ENCODE measurements at regions not wholly inside any gene's neighbourhood (a gene's known extent, or its start where the extent isn't known, plus 50 kb on each side); places are given as distances from the start of the nearest gene placed in this dataset.

DNA sequence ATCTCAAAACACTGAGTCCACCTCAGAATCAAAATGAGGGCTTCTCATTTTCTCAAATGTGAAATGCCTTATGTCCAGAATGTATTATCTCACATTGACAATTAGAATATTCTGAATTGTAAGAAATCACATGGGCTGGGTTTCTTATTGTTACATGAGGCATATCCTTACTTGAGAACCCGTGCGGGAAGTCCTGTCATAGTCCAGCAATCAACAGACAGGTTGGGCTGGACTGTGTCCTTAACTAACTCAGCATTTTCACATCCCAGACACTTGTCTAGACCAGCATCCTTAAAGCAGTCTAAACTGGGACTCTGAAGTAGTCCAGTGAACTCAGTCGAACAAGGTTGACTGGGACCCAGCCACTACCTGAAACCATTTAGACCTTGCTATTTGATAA, 267.6 kb downstream of the CETN3 start:
- Mint-ChIP-seq H3K36me3 (no peaks in the 10 kb centered on the region), H3K4me3 (no peak overlapping the region), H3K27ac (no peak overlapping the region), H3K27me3 (no peaks in the 10 kb centered on the region), H3K9me3 (peaks cover 1% of the 10 kb centered on the region), H3K4me1 (no peaks in the 10 kb centered on the region)
- no peak for DNase-seq

DNA sequence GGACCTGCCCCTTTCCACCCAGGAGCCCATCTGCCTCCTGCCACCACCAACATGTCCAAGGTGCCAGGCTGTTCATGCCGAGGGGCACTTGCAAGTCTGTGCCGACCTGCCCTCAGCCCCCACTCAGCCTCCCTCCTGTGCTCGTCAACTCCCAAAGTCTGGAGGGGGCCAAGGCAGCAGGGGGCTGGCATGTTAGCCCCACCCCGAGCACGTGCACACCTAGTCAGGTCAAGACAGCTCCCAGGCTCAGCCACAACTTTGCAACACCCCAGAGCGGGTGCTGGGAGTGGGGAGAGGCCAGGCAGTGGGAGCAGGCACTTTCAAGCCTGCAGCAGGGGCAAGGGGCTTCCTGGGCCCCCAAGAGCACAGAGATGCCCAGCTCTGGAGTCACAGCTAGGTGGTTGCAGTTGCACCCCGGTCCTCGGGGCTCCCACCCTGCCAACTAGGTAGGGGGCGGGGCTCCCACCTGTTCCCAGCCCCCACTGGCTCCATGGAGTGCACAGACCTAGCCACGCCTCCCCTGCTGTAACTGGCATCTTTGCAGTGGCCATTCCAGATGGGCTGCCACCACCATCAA, 272.5 kb downstream of the CETN3 start:
- Mint-ChIP-seq H3K4me3 (no peak overlapping the region), H3K27me3 (no peaks in the 10 kb centered on the region), H3K36me3 (no peaks in the 10 kb centered on the region), H3K9me3 (no peaks in the 10 kb centered on the region), H3K4me1 (no peaks in the 10 kb centered on the region), H3K27ac (no peak overlapping the region)
- DNase-seq, result no peak

DNA sequence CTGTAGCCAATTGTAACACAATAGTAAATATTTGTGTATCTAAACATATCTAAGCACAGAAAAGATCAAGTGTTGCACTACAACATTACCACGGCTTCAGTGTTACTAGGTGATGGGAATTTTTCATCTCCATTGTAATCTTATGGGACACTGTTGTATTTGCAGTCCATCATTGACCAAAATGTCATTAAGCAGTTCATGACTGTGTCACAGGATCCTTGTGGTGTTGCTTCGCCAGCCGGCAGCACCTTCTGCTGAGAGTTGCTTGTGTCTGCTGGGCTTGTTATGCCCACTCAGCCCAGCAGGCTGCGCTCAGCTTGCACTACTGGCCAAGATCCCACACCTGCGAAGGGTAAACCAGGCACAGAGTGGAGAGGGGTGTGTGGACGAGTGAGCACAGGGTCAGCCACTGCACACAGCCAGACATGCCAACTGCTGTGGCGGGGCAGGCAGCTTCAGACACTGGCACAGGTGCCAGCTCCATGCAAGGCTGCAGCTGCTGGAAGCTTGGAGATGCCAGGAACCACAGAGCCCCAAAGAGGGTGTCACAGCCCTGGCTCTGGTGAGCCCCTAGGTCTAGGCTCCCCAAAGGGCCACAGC, 273.7 kb downstream of the CETN3 start:
- Mint-ChIP-seq H3K27ac (no peak overlapping the region), H3K4me1 (peaks cover 3% of the 10 kb centered on the region), H3K9me3 (no peaks in the 10 kb centered on the region), H3K36me3 (no peaks in the 10 kb centered on the region), H3K4me3 (no peak overlapping the region), H3K27me3 (no peaks in the 10 kb centered on the region)
- DNase-seq, result no peak

DNA sequence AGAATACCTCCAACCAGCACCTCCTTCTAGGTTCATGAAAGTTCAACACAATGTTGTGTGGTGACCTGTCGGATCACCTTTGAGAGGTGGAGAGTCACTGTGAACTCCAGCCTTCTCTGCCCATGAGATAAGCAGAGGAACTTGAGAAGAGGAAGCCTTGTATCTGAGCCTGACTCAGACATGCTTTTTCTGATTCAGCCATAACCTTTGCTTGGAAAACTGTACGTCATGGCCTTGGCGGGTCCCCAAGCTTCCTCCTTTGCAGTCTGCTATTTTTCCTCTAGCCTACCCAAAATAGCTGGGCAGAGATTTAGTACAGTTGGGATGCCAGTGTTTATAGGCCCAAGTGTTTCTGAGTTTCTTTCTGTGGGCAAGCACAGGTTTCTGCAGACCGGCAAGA, 274.7 kb downstream of the CETN3 start:
- Mint-ChIP-seq H3K36me3 (no peaks in the 10 kb centered on the region), H3K4me3 (no peak overlapping the region), H3K27me3 (no peaks in the 10 kb centered on the region), H3K4me1 (peaks cover 3% of the 10 kb centered on the region), H3K9me3 (no peaks in the 10 kb centered on the region), H3K27ac (no peak overlapping the region)
- DNase-seq, result no peak

DNA sequence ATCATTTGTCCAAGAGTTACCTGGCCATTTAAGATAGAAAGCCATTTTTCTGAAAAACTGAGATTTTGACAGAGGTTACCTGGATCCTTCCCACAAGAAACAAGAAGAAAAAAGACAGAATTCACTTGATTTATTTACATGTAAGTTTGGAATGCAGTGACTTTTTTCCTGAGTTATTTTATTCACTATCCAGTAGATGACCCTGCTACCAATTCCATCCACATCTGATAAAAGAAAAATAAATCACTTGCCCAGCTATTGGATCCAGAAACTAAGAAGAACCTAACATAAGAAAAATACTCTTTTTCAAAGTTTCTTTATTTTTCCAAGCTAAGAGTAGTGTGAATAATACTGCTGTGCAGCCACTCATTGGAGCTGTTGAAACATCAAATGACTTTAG, 275.2 kb downstream of the CETN3 start:
- H3K36me3 Mint-ChIP-seq, result no peaks in the 10 kb centered on the region
- no peaks in the 10 kb centered on the region for H3K9me3 Mint-ChIP-seq
- no peaks in the 10 kb centered on the region for H3K27me3 Mint-ChIP-seq
- peaks cover 3% of the 10 kb centered on the region for H3K4me1 Mint-ChIP-seq
- H3K27ac Mint-ChIP-seq, result no peak overlapping the region
- DNase-seq, result no peak
- H3K4me3 Mint-ChIP-seq, result no peak overlapping the region

DNA sequence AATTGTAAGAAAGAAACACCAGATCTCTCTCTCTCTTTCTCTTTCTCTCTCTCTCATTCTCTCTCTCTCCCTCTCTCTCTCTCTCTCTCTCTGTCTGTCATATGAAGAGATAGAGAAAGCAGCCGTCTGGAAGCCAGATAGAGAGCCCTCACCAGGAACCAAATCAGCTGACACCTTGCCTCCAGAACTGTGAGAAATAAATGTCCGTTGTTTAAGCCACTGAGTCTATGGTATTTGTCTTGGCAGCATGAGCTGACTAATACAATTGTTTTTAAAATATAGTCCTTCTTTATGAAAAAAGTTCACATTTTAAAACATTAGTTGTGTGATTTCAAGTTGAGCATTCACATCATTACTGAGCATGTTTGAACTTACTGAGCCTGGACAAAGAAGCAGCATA, 275.6 kb downstream of the CETN3 start:
- no peaks in the 10 kb centered on the region for H3K36me3 Mint-ChIP-seq
- no peaks in the 10 kb centered on the region for H3K27me3 Mint-ChIP-seq
- H3K9me3 Mint-ChIP-seq, result no peaks in the 10 kb centered on the region
- H3K4me1 Mint-ChIP-seq, result peaks cover 3% of the 10 kb centered on the region
- H3K27ac Mint-ChIP-seq, result no peak overlapping the region
- no peak overlapping the region for H3K4me3 Mint-ChIP-seq
- DNase-seq, result no peak

DNA sequence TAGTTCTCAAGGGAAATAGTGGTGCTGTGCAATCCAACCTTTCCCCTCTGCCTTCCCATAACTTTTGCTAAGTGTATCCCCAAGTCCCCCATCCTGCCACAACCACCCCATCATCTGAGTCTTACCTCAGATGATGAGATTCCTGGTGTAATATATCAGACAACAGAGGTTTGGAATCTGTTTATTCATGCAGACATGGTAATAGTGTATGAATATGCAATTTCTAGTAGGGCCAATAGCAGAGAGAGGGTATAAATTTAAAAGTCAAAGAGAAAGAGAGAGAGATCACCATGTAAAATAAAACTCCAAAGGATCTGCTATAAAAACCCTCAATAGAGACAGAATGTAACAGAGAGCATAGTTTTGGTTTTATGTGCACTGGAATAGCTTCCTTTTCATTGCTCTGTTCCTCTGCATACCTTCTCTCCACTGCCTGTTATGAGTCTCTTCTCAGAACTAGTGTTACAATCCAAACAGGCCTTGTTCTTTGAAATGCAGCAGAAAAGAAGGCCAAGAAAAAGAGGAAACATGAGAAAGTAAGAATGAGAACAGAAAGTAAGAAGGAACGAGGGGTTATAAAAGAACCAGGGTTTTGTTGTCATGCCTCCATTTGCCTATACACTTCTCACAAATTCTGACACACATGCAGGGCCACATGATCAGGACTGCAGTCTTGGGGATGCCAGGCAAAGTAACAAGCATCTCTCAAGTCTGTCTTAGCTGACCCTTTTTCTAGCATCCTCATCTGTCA, 278.0 kb downstream of the CETN3 start:
- no peak overlapping the region for H3K27ac Mint-ChIP-seq
- peaks cover 3% of the 10 kb centered on the region for H3K4me1 Mint-ChIP-seq
- no peaks in the 10 kb centered on the region for H3K36me3 Mint-ChIP-seq
- no peaks in the 10 kb centered on the region for H3K27me3 Mint-ChIP-seq
- no peaks in the 10 kb centered on the region for H3K9me3 Mint-ChIP-seq
- DNase-seq, result no peak
- no peak overlapping the region for H3K4me3 Mint-ChIP-seq

DNA sequence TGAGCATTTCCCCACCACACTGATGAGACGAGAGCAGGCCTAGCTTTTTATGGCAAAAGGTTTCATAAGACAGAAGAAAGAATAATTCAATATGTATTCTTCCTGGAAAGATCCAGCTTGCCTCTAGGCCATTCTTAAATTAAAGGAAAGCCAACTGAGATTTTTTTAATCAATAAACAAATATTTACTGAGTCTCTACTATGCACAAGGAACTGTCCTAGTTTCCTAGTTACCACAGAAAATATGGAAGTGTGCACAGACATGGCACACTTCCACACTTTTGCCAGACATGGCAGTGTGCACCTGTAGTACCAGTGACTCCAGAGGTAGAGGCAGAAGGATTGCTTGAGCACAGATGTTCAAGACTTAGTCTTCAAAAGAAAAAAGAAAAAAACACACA, 281.0 kb downstream of the CETN3 start:
- no peaks in the 10 kb centered on the region for H3K36me3 Mint-ChIP-seq
- H3K27me3 Mint-ChIP-seq, result no peaks in the 10 kb centered on the region
- no peaks in the 10 kb centered on the region for H3K9me3 Mint-ChIP-seq

DNA sequence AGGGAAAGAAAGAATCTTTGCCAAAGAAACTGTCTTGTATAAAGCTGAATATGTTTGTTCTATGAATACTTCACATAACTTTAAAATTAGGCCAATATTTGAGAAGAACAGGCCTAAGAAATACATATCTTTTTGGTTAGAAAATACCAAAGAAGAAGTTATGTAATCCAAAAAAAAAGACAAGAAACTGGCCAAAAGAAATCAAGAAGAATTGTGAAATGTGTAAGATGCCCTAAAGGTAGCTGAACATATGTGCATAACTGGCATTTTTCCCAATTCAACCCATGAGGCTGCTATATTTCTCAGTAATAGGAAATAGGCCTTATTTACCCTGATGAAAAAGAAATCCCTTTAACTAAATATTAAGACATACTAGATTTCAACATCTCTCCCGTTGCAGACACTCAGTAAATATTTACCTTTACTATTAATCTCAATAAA, 290.0 kb downstream of the CETN3 start:
- Mint-ChIP-seq H3K27ac (no peak overlapping the region), H3K9me3 (no peaks in the 10 kb centered on the region), H3K4me1 (no peaks in the 10 kb centered on the region), H3K4me3 (no peak overlapping the region), H3K27me3 (no peaks in the 10 kb centered on the region), H3K36me3 (no peaks in the 10 kb centered on the region)
- no peak for DNase-seq

More for the DNA sequence above, 281.0 kb downstream of the CETN3 start:
- H3K4me1 Mint-ChIP-seq, result peaks cover 3% of the 10 kb centered on the region
- H3K4me3 Mint-ChIP-seq, result no peak overlapping the region
- DNase-seq, result no peak
- H3K27ac Mint-ChIP-seq, result no peak overlapping the region

DNA sequence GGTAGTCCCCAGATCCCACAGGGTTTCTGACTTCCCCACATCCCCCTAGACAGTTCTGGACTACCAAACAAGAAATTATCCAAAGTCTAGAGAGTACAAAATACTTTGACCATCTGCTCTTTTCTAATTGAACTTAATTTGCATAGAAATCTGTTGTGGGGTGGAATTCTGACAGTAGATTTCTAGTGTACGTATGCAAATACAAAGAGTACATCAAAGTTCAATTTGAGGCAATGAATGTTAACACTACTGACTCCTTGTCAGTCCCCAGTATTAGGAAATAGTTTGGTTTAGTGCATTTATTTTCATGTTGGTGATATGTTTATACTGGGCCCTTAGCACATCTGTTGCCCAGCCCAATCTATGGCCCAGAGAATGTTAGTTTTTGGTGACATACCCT, 292.6 kb downstream of the CETN3 start:
- H3K4me3 Mint-ChIP-seq, result no peak overlapping the region
- no peaks in the 10 kb centered on the region for H3K4me1 Mint-ChIP-seq
- H3K9me3 Mint-ChIP-seq, result no peaks in the 10 kb centered on the region
- no peaks in the 10 kb centered on the region for H3K27me3 Mint-ChIP-seq
- no peaks in the 10 kb centered on the region for H3K36me3 Mint-ChIP-seq
- no peak for DNase-seq
- H3K27ac Mint-ChIP-seq, result no peak overlapping the region

DNA sequence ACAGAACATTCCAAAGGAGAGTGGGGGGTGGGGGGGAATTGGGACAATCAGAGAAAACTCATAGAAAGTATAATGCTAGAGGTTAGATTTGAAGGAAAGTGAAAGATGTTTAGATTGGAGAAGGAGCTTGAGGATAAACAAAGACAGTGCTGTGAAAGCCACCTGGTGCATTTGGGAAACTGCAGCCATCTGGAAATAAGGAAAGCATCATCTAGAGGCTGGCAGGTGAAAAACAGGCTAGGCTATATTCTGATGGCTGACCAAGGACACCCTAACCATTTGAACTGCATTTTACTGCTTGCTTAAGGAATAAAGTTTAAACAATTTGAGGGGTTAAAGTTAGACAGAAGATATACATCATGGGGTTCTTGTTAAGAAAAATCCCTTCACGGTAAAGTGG, 296.4 kb downstream of the CETN3 start:
- no peaks in the 10 kb centered on the region for H3K4me1 Mint-ChIP-seq
- no peaks in the 10 kb centered on the region for H3K9me3 Mint-ChIP-seq
- H3K4me3 Mint-ChIP-seq, result no peak overlapping the region
- H3K36me3 Mint-ChIP-seq, result no peaks in the 10 kb centered on the region
- DNase-seq, result no peak
- H3K27me3 Mint-ChIP-seq, result no peaks in the 10 kb centered on the region
- no peak overlapping the region for H3K27ac Mint-ChIP-seq

DNA sequence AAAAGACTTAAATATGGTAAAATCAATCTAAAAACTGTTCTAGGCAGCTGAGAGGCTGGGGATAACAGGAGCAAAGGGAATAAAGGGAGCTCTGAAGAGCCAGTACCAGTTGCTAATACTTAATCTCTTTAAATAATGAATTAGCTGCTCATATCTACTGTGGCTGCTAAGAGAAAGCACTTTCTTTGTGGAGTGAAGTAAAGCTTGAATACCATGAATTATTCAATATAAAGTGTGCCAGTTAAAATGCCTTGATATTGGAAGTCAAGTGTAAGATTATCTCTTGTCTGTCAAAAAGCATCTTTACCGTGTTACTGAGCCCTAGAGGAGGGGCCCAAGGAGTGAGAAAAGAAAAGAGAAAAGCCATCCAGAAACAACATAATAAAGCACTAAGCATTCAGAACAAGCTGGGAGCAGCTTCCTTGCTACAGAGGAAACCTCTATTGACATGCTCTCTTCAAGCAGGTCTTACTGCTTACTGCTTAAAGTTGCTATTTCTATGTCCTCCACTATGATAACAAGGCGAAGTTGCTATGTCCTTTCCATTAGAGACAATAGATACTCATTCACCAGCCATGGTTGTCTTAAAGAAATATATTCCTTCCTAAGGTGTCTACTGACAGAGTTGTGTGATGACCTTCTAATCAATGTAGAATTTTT, 297.4 kb downstream of the CETN3 start:
- DNase-seq, result no peak
- Mint-ChIP-seq H3K27ac (no peak overlapping the region), H3K4me3 (no peak overlapping the region), H3K9me3 (no peaks in the 10 kb centered on the region), H3K36me3 (no peaks in the 10 kb centered on the region), H3K4me1 (no peaks in the 10 kb centered on the region), H3K27me3 (no peaks in the 10 kb centered on the region)

DNA sequence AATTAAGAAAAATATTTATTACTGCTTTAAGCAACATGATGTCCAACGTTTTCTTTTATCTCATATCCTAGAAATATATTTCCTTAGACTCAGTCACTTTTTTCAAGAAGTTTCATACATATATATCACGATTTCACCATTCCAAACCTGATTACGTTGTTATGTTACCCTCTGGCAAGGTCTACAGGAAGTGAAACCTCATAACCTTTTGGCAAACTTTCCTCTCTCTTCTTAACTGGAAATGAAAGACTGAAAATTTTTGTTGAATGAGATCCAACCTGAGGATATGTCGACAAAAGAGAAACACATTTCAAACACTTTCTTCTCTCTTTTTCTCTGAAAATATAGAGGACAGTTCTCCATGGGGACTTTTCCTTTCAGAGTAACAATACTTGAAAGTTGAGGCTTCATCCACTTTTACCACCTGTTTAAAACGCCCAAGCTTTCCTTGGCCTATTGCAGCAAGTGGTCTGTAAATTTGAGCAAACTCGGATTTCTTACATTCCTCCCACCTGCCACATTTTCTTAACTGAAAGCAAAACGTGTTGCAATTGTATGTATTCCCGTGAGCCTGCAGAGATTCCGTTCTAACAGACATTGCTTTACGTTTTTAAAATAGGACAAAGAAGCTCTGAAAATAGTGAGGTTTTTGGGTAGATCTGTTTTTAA, 298.1 kb downstream of the CETN3 start:
- DNase-seq, result no peak

DNA sequence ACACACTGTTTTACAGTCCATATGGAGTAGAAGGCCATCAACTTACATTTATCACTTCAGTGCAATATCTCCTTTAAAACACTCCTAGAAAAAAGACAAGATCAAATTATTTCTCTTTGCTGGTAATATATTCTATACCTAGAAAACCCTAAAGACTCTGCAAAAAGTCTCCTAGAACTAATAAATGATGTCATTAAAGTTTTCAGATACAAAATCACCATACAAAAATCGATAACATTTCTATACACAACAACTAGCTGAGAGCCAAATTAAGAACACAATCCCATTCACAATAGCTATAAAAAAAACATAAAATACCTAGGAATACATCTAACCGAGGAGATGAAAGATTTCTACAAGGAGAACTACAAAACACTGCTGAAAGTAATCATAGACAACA, 300.3 kb downstream of the CETN3 start:
- Mint-ChIP-seq H3K9me3 (peaks cover 10% of the 10 kb centered on the region), H3K36me3 (no peaks in the 10 kb centered on the region), H3K27ac (no peak overlapping the region), H3K27me3 (no peaks in the 10 kb centered on the region), H3K4me1 (no peaks in the 10 kb centered on the region), H3K4me3 (no peak overlapping the region)
- DNase-seq, result no peak

More for the DNA sequence above, 298.1 kb downstream of the CETN3 start:
- Mint-ChIP-seq H3K9me3 (no peaks in the 10 kb centered on the region), H3K36me3 (no peaks in the 10 kb centered on the region), H3K4me3 (no peak overlapping the region), H3K4me1 (no peaks in the 10 kb centered on the region), H3K27me3 (no peaks in the 10 kb centered on the region), H3K27ac (no peak overlapping the region)

DNA sequence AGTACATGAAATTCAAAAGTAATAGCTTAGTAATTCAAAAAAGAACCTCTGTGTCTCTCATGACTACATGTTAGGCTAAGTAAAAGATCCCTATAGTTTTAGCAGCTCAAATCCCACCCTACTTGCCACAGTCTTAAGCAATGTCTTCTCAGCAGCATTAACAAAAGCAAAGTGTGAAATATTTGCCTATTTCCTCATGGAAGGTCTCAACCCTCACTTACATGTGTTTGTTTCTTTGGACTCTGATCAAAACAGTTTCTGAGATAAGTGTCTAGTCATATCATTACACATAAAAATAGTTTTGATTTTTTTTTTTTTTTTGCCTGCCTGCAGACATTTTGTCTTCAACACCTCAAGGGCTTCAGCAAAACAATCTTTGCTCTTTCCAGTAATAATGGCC, 310.5 kb downstream of the CETN3 start:
- H3K4me1 Mint-ChIP-seq, result no peaks in the 10 kb centered on the region
- DNase-seq, result no peak
- no peaks in the 10 kb centered on the region for H3K27me3 Mint-ChIP-seq
- no peak overlapping the region for H3K27ac Mint-ChIP-seq
- no peak overlapping the region for H3K4me3 Mint-ChIP-seq
- H3K36me3 Mint-ChIP-seq, result no peaks in the 10 kb centered on the region
- no peaks in the 10 kb centered on the region for H3K9me3 Mint-ChIP-seq
